ENCODE measurements at regions not wholly inside any gene's neighbourhood (a gene's known extent, or its start where the extent isn't known, plus 50 kb on each side); places are given as distances from the start of the nearest gene placed in this dataset.

DNA sequence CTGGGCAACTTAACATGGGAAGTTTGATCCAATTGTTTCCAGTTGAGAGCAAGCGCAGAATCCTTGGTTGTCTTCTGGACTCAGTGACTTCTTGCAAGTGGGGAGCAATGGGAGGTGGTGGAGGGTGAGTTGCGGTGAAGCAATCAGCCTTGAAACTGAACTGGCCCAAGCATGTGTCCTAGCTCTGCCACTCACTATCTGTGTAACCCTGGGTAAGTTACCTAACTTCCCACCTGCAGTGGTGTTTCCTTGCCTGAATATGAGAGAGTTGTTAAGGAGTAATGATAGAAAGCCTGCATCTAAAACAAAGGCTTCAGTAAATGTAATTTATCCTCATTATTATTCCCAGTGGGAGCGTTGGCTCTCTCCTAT is 132.5 kb upstream of the NFIA start:
- H3K9ac ChIP-seq (replicated peaks in 1 of 4; ENCODE audit: extremely low read depth in 1 of 4, low read depth in 3 of 4, low read length in 3 of 4), result no peak overlapping the region

More for the DNA sequence above, 132.5 kb upstream of the NFIA start:
- Histone ChIP-seq H3K27ac (ENCODE audit: low read depth, low read length) (no peak overlapping the region), H2BK120ac (replicated peaks; ENCODE audit: low read depth, low read length) (no peak overlapping the region), H3K9me3 (ENCODE audit: insufficient read depth in 2 of 2, low read depth in 1 of 2, low read length in 1 of 2) (no peaks in the 10 kb centered on the region), H4K5ac (ENCODE audit: insufficient read length, low read depth, low read length) (no peak overlapping the region), H3K4me2 (ENCODE audit: insufficient read depth in 1 of 2, low read depth in 2 of 2, low read length in 2 of 2) (no peak overlapping the region), H4K20me1 (replicated peaks in 1 of 2; ENCODE audit: control insufficient read depth in 1 of 2, insufficient read depth in 2 of 2, low read length in 2 of 2) (no peaks in the 10 kb centered on the region), H3K79me1 (ENCODE audit: low read depth, low read length) (no peaks in the 10 kb centered on the region), H2BK12ac (ENCODE audit: low read depth, low read length) (no peak overlapping the region), H3K4me3 (ENCODE audit: extremely low read depth in 1 of 4, insufficient read depth in 2 of 4, low read depth in 3 of 4, low read length in 4 of 4) (no peak overlapping the region), H3K36me3 (ENCODE audit: control insufficient read depth in 2 of 4, insufficient read depth in 4 of 4, low read length in 3 of 4) (no peaks in the 10 kb centered on the region), H3K56ac (replicated peaks; ENCODE audit: insufficient read length, low read depth, low read length) (no peak overlapping the region), H4K91ac (replicated peaks; ENCODE audit: insufficient read length, low read length) (no peak overlapping the region), H2AFZ (ENCODE audit: low read length) (peak overlapping the region; percentile 68), H2AK5ac (ENCODE audit: low read depth, low read length) (no peak overlapping the region), H2BK5ac (ENCODE audit: low read depth, low read length) (no peak overlapping the region), H3K27me3 (replicated peaks in 1 of 4; ENCODE audit: control insufficient read depth in 3 of 4, extremely low read depth in 1 of 4, insufficient read depth in 3 of 4, low read length in 3 of 4) (no peaks in the 10 kb centered on the region), H3K79me2 (ENCODE audit: control insufficient read depth in 1 of 2, insufficient read depth in 2 of 2, low read length in 2 of 2) (no peaks in the 10 kb centered on the region), H2BK15ac (ENCODE audit: low read length) (no peak overlapping the region), H3K14ac (ENCODE audit: insufficient read length) (no peak overlapping the region), H3K23me2 (ENCODE audit: low read depth, low read length) (no peaks in the 10 kb centered on the region; the same call in 1 of the 2 replicates), H3K4me1 (replicated peaks in 1 of 4; ENCODE audit: control insufficient read depth in 3 of 4, insufficient read depth in 4 of 4, low read length in 3 of 4) (peaks cover 0 to 7% (median 2%) of the 10 kb centered on the region in 4 experiments; a peak in 2 of 7 replicates), H3K23ac (ENCODE audit: insufficient read length) (no peak overlapping the region), H2BK20ac (ENCODE audit: low read length) (no peak overlapping the region; the same call in 1 of the 2 replicates), H4K8ac (ENCODE audit: extremely low read depth, insufficient read depth, low read length) (no peak overlapping the region), H3K18ac (ENCODE audit: extremely low read depth, low read length) (peak overlapping the region; percentile 10; the same call in 1 of the 2 replicates), H3K4ac (replicated peaks; ENCODE audit: insufficient read length, low read depth, low read length) (no peak overlapping the region)
- 90% methylated on average over 3 of the region's 3 CpGs; no CpG with 5 or more reads in 1 of the 2 experiments for WGBS, 2 experiments (ENCODE audit: extremely low coverage in 1 of 2, insufficient coverage in 1 of 2, insufficient read length in 1 of 2, insufficient replicate concordance in 2 of 2, low coverage in 1 of 2, low lambda C conversion rate in 2 of 2, missing lambda C conversion rate in 1 of 2)
- ChIA-PET CTCF (ENCODE audit: partially characterized antibody) (interaction anchor here (1.2 to 2.4 kb wide), 3 partner anchors 28 to 93 kb away, joined by 3 to 11 read pairs (median 8); no protein-coding TSS in a partner anchor), POLR2A (ENCODE audit: partially characterized antibody) (no interaction called here)
- TF ChIP-seq JUND (IDR thresholded peaks at IDR 0.05; ENCODE audit: low read length), result no peak
- no peak for DNase-seq (ENCODE audit: low read depth in 1 of 2, low spot score in 2 of 2)
- FAIRE-seq, result no peak
